Vagina (tissue), 2 donors: ENCODE measurements at regions not wholly inside any gene's neighbourhood (a gene's known extent, or its start where the extent isn't known, plus 50 kb on each side); places are given as distances from the start of the nearest gene placed in this dataset.

ENCODE experiments used
- CTCF ChIP-seq, 3 experiments: fragments of 450-650 bp in 2 of 3; fragments of 200-600 bp in 1 of 3; sonication (generic) in 1 of 3; IDR thresholded peaks; one replicate each; pipeline ENCODE4 v1.5.1; 2017 to 2019; ENCODE audit warnings: antibody characterized with exemption in 3 of 3, mild to moderate bottlenecking in 2 of 3, moderate library complexity in 2 of 3
- POLR2A ChIP-seq, 2 donors: fragments of 450-650 bp; IDR thresholded peaks; one replicate each; pipeline ENCODE4 v1.6.1; 2017; ENCODE audit warnings: antibody characterized with exemption in 2 of 2, mild to moderate bottlenecking in 2 of 2, moderate library complexity in 2 of 2
- POLR2AphosphoS5 ChIP-seq, 2 donors: sonication (generic); formaldehyde crosslinking; IDR thresholded peaks; one replicate each; pipeline ENCODE4 v1.9.0; 2017; ENCODE audit warnings: antibody characterized with exemption in 2 of 2, mild to moderate bottlenecking in 2 of 2, low read depth in 1 of 2; ENCODE audit not compliant: insufficient read depth in 1 of 2

- no peak for TF ChIP-seq CTCF (IDR thresholded peaks at IDR 0.05)
- TF ChIP-seq POLR2A (IDR thresholded peaks at IDR 0.05), result no peak
- TF ChIP-seq POLR2AphosphoS5 (IDR thresholded peaks at IDR 0.05; ENCODE audit: insufficient read depth in 1 of 2, low read depth in 1 of 2), result no peak
Observed at GRCh38 chr1:166570954-166571353, 268.3 kb upstream of the POGK start.
